NCI-H146 treated with DMSO at 0.1 percent for 48 hours (cell line): ENCODE measurements at regions not wholly inside any gene's neighbourhood (a gene's known extent, or its start where the extent isn't known, plus 50 kb on each side); places are given as distances from the start of the nearest gene placed in this dataset.
"Not testable (repeated sequence)": the region's sequence is repeated elsewhere in the genome, so short reads cannot be mapped to it uniquely, and the experiment has no call there.

Source experiments
- DNase-seq: peaks from one replicate; lab custom pipeline; 2025; ENCODE audit not compliant: unreplicated experiment; lab: John Stamatoyannopoulos, UW

GRCh38 chr11:95410707-95411106, 179.7 kb upstream of the SESN3 start:
- DNase-seq, result not testable (repeated sequence)

GRCh38 chr11:95406271-95406670, 175.3 kb upstream of the SESN3 start:
- DNase-seq, result no peak

GRCh38 chr11:95404370-95404769, 173.4 kb upstream of the SESN3 start:
- no peak for DNase-seq

GRCh38 chr11:95398437-95399112, 167.6 kb upstream of the SESN3 start:
- DNase-seq, result no peak

- no peak for DNase-seq
Measured at GRCh38 chr11:95392644-95393043, 161.6 kb upstream of the SESN3 start.

- DNase-seq, result no peak
Measured at GRCh38 chr11:95389427-95389826, 158.4 kb upstream of the SESN3 start.

- DNase-seq, result no peak
Measured at GRCh38 chr11:95388086-95388485, 157.1 kb upstream of the SESN3 start.

- no peak for DNase-seq
Measured at GRCh38 chr11:95387325-95387724, 156.3 kb upstream of the SESN3 start.

- DNase-seq, result no peak
Measured at GRCh38 chr11:95385577-95385976, 154.6 kb upstream of the SESN3 start.

GRCh38 chr11:95379479-95379878, 148.5 kb upstream of the SESN3 start:
- no peak for DNase-seq

- no peak for DNase-seq
Measured at GRCh38 chr11:95378789-95379188, 147.8 kb upstream of the SESN3 start.

GRCh38 chr11:95378111-95378510, 147.1 kb upstream of the SESN3 start:
- no peak for DNase-seq

GRCh38 chr11:95375886-95376285, 144.9 kb upstream of the SESN3 start:
- DNase-seq, result no peak

- DNase-seq, result no peak
Measured at GRCh38 chr11:95375451-95375850, 144.4 kb upstream of the SESN3 start.

GRCh38 chr11:95374105-95374504, 143.1 kb upstream of the SESN3 start:
- no peak for DNase-seq

GRCh38 chr11:95373241-95373640, 142.2 kb upstream of the SESN3 start:
- no peak for DNase-seq

GRCh38 chr11:95372097-95372656, 141.2 kb upstream of the SESN3 start:
- DNase-seq, result no peak

- no peak for DNase-seq
Measured at GRCh38 chr11:95371153-95371552, 140.2 kb upstream of the SESN3 start.

GRCh38 chr11:95367726-95368125, 136.7 kb upstream of the SESN3 start:
- DNase-seq, result no peak

- no peak for DNase-seq
Measured at GRCh38 chr11:95365348-95365747, 134.3 kb upstream of the SESN3 start.

- no peak for DNase-seq
Measured at GRCh38 chr11:95364324-95365295, 133.6 kb upstream of the SESN3 start.

- no peak for DNase-seq
Measured at GRCh38 chr11:95363708-95364107, 132.7 kb upstream of the SESN3 start.
